Lower leg skin (tissue), 4 donors: ENCODE measurements at regions not wholly inside any gene's neighbourhood (a gene's known extent, or its start where the extent isn't known, plus 50 kb on each side); places are given as distances from the start of the nearest gene placed in this dataset.

Source experiments
- DNase-seq, 2 donors: peaks; one replicate each; pipeline ENCODE4 v3.0.0-alpha.2; 2019; ENCODE audit warnings: low spot score in 2 of 2
- H3K4me3 ChIP-seq: fragments of 200-600 bp; sonication (generic); 2 replicates; pipeline ENCODE4 v1.5.1; 2017; ENCODE audit warnings: mild to moderate bottlenecking, low read depth; ENCODE audit not compliant: poor library complexity, severe bottlenecking
- CTCF ChIP-seq, 3 donors: fragments of 450-650 bp; IDR thresholded peaks; one replicate each; pipeline ENCODE4 v1.5.1; 2016; ENCODE audit warnings: antibody characterized with exemption in 3 of 3, mild to moderate bottlenecking in 3 of 3, moderate library complexity in 2 of 3
- POLR2A ChIP-seq, 2 donors: fragments of 450-650 bp; IDR thresholded peaks; one replicate each; pipeline ENCODE4 v1.6.1; 2016 to 2017; ENCODE audit warnings: antibody characterized with exemption in 2 of 2, mild to moderate bottlenecking in 1 of 2, moderate library complexity in 1 of 2
- WGBS, 2 donors: methylation state at CpG; one replicate each; pipeline ENCODE4 v1.1.5; 2018; 5-methylcytosine and 5-hydroxymethylcytosine counted together
- intact Hi-C: fragments of 100-400 bp; cut with DNase I; formaldehyde crosslinking; loops from one replicate; pipeline ENCODE4 v1.15.0; 2023; ENCODE audit warnings: low total_unique reads

GRCh38 chrX:9087271-9088040 is 53.5 kb upstream of the FAM9B start:
- H3K4me3 ChIP-seq: no peak overlapping the region
- TF ChIP-seq POLR2A (IDR thresholded peaks at IDR 0.05): no peak
- TF ChIP-seq CTCF (IDR thresholded peaks at IDR 0.05): no peak
- no peak for DNase-seq
- WGBS, 2 donors: 77 to 88% methylated on average over 8 of the region's 8 CpGs
- intact Hi-C loops: no loop called here

GRCh38 chrX:9088896-9089295 is 55.0 kb upstream of the FAM9B start:
- no peak for TF ChIP-seq CTCF (IDR thresholded peaks at IDR 0.05)
- TF ChIP-seq POLR2A (IDR thresholded peaks at IDR 0.05): no peak
- no peak for DNase-seq
- H3K4me3 ChIP-seq: no peak overlapping the region
- intact Hi-C loops: no loop called here
- 77 to 86% methylated on average over 2 of the region's 2 CpGs for WGBS, 2 donors

GRCh38 chrX:9090766-9091165 is 56.8 kb upstream of the FAM9B start:
- WGBS, 2 donors: 65 to 89% methylated on average over 1 of the region's 1 CpG
- intact Hi-C loops: no loop called here
- DNase-seq: no peak

GRCh38 chrX:9091258-9091657 is 57.3 kb upstream of the FAM9B start:
- DNase-seq: no peak
- 87 to 88% methylated on average over 4 of the region's 4 CpGs for WGBS, 2 donors
- TF ChIP-seq CTCF (IDR thresholded peaks at IDR 0.05) (no peak), POLR2A (IDR thresholded peaks at IDR 0.05) (no peak)
- H3K4me3 ChIP-seq: no peak overlapping the region
- intact Hi-C loops: no loop called here

More at GRCh38 chrX:9090766-9091165, 56.8 kb upstream of the FAM9B start:
- TF ChIP-seq CTCF (IDR thresholded peaks at IDR 0.05) (no peak), POLR2A (IDR thresholded peaks at IDR 0.05) (no peak)
- no peak overlapping the region for H3K4me3 ChIP-seq

- no peak overlapping the region for H3K4me3 ChIP-seq
- DNase-seq: no peak
- WGBS, 2 donors: 40 to 55% methylated on average over 4 of the region's 4 CpGs
- intact Hi-C loops: loop anchor here (10.0 kb wide), 1 partner anchor 68 kb away; the partner anchor contains the start of gene FAM9B
- TF ChIP-seq POLR2A (IDR thresholded peaks at IDR 0.05): no peak
- TF ChIP-seq CTCF (IDR thresholded peaks at IDR 0.05): no peak
These were observed 69.0 kb upstream of the FAM9B start for GRCh38 chrX:9102956-9103355.

GRCh38 chrX:9108054-9108453 is 74.1 kb upstream of the FAM9B start:
- TF ChIP-seq POLR2A (IDR thresholded peaks at IDR 0.05) (no peak), CTCF (IDR thresholded peaks at IDR 0.05) (no peak)
- WGBS, 2 donors: 62 to 67% methylated on average over 1 of the region's 1 CpG
- intact Hi-C loops: loop anchor here (10.0 kb wide), 1 partner anchor 73 kb away; the partner anchor contains the start of gene FAM9B

More at GRCh38 chrX:9108054-9108453, 74.1 kb upstream of the FAM9B start:
- DNase-seq: no peak
- H3K4me3 ChIP-seq: no peak overlapping the region
